PC-9 (cell line): ENCODE measurements at regions not wholly inside any gene's neighbourhood (a gene's known extent, or its start where the extent isn't known, plus 50 kb on each side); places are given as distances from the start of the nearest gene placed in this dataset.

ENCODE experiments used
- BruUV-seq: library from RNA; stranded (reverse); fragments of 400-500 nt; replicated peaks from 2 replicates; lab custom pipeline; 2021; lab: Mats Ljungman, UMichigan
- CTCF ChIA-PET: fragments of 300-600 bp; sonication (Branson Sonifier 250); formaldehyde crosslinking; loops from one replicate; lab custom pipeline; 2022; ENCODE audit warnings: antibody characterized with exemption; lab: Charles Lee
- POLR2A ChIA-PET: fragments of 300-600 bp; sonication (Branson Sonifier 250); formaldehyde crosslinking; loops from one replicate; lab custom pipeline; 2022; ENCODE audit warnings: antibody characterized with exemption; ENCODE audit not compliant: unreplicated experiment; lab: Charles Lee
- DNase-seq, 2 experiments: peaks; one replicate each; pipeline versions ENCODE4 v3.0.0 to v3.0.0-alpha.2; 2015 to 2022; ENCODE audit warnings: mixed read lengths in 1 of 2
- H2AFZ ChIP-seq: fragments of 200-600 bp; sonication (generic); 2 replicates; pipeline ENCODE4 v1.8.1; 2017; ENCODE audit warnings: antibody characterized with exemption
- H3F3A ChIP-seq: fragments of 200-600 bp; sonication (generic); 2 replicates; pipeline ENCODE4 v1.8.1; 2017; ENCODE audit warnings: antibody characterized with exemption, mild to moderate bottlenecking, low read depth; ENCODE audit not compliant: insufficient read depth
- H3K27ac ChIP-seq: fragments of 200-600 bp; sonication (generic); 2 replicates; pipeline ENCODE4 v1.6.1; 2016; ENCODE audit warnings: mixed run types
- H3K27me3 ChIP-seq: fragments of 200-600 bp; sonication (generic); 2 replicates; pipeline ENCODE4 v1.6.1; 2016; ENCODE audit warnings: low read depth, mixed run types; ENCODE audit not compliant: insufficient read depth
- H3K36me3 ChIP-seq: fragments of 200-600 bp; sonication (generic); 2 replicates; pipeline ENCODE4 v1.6.1; 2016; ENCODE audit warnings: low read depth, mixed run types
- H3K4me1 ChIP-seq: fragments of 200-600 bp; sonication (generic); replicated peaks from 2 replicates; pipeline ENCODE4 v1.6.1; 2016; ENCODE audit warnings: mixed run types; ENCODE audit not compliant: insufficient read depth
- H3K4me2 ChIP-seq: fragments of 200-600 bp; sonication (generic); 2 replicates; pipeline ENCODE4 v1.6.1; 2017; ENCODE audit warnings: mixed run types
- H3K4me3 ChIP-seq: fragments of 200-600 bp; sonication (generic); 2 replicates; pipeline ENCODE4 v1.6.1; 2016; ENCODE audit warnings: mixed run types
- H3K79me2 ChIP-seq: fragments of 200-600 bp; sonication (generic); 2 replicates; pipeline ENCODE4 v1.6.1; 2017; ENCODE audit warnings: low read depth, mixed run types
- H3K9me2 ChIP-seq: fragments of 200-600 bp; sonication (generic); 2 replicates; pipeline ENCODE4 v1.8.1; 2017; ENCODE audit warnings: mild to moderate bottlenecking; ENCODE audit not compliant: insufficient read depth
- H3K9me3 ChIP-seq: fragments of 200-600 bp; sonication (generic); 2 replicates; pipeline ENCODE4 v1.8.1; 2016; ENCODE audit warnings: low read depth; ENCODE audit not compliant: insufficient read depth
- H4K20me1 ChIP-seq: fragments of 200-600 bp; sonication (generic); 2 replicates; pipeline ENCODE4 v1.8.1; 2017; ENCODE audit not compliant: insufficient read depth
- CTCF ChIP-seq: fragments of 200-600 bp; sonication (generic); conservative IDR thresholded peaks from 2 replicates; pipeline ENCODE4 v1.6.1; 2017; ENCODE audit warnings: mixed run types, antibody characterized with exemption, mild to moderate bottlenecking, moderate library complexity
- EZH2 ChIP-seq: fragments of 200-600 bp; sonication (generic); IDR thresholded peaks from 2 replicates; pipeline ENCODE4 v1.8.0; 2017; ENCODE audit warnings: antibody characterized with exemption, low read depth
- intact Hi-C: fragments of 100-400 bp; cut with micrococcal nuclease; formaldehyde crosslinking; loops from one replicate; pipeline ENCODE4 v1.10.0; 2022; ENCODE audit not compliant: unreplicated experiment

- intact Hi-C loops = no loop called here
Measured at GRCh38 chr2:106026271-106027190, 167.6 kb downstream of the UXS1 start.

GRCh38 chr2:106025796-106026195 is 168.3 kb downstream of the UXS1 start:
- Histone ChIP-seq H3K36me3 (no peaks in the 10 kb centered on the region), H3K79me2 (no peaks in the 10 kb centered on the region), H2AFZ (no peak overlapping the region), H3K9me2 (no peaks in the 10 kb centered on the region), H3K4me3 (no peak overlapping the region), H3F3A (no peaks in the 10 kb centered on the region), H3K4me2 (no peak overlapping the region), H3K27me3 (no peaks in the 10 kb centered on the region; the same call in none of the 2 replicates), H3K27ac (no peak overlapping the region), H3K9me3 (no peaks in the 10 kb centered on the region), H4K20me1 (no peaks in the 10 kb centered on the region), H3K4me1 (no peaks in the 10 kb centered on the region; the same call in 1 of the 2 replicates)
- no peak for DNase-seq
- intact Hi-C loops = no loop called here
- no peak for TF ChIP-seq CTCF
- no peak for TF ChIP-seq EZH2
- BruUV-seq = no TSS peak
- ChIA-PET POLR2A (no interaction called here), CTCF (no interaction called here)

More at GRCh38 chr2:106026271-106027190, 167.6 kb downstream of the UXS1 start:
- H3K4me1 ChIP-seq = no peaks in the 10 kb centered on the region; the same call in 1 of the 2 replicates
- no peaks in the 10 kb centered on the region for H3K79me2 ChIP-seq
- ChIA-PET POLR2A (no interaction called here), CTCF (no interaction called here)
- BruUV-seq = no TSS peak
- no peaks in the 10 kb centered on the region for H3K9me2 ChIP-seq
- H3K36me3 ChIP-seq = no peaks in the 10 kb centered on the region
- no peak overlapping the region for H3K27ac ChIP-seq
- DNase-seq = no peak
- no peak overlapping the region for H2AFZ ChIP-seq
- H3F3A ChIP-seq = no peaks in the 10 kb centered on the region
- TF ChIP-seq EZH2 = no peak
- no peak for TF ChIP-seq CTCF
- H3K4me2 ChIP-seq = no peak overlapping the region
- H3K27me3 ChIP-seq = no peaks in the 10 kb centered on the region; the same call in 1 of the 2 replicates
- H3K4me3 ChIP-seq = no peak overlapping the region
- H4K20me1 ChIP-seq = no peaks in the 10 kb centered on the region
- H3K9me3 ChIP-seq = no peaks in the 10 kb centered on the region

- ChIA-PET POLR2A (no interaction called here), CTCF (interaction anchor here (0.5 kb wide), 1 partner anchor 67 kb away, joined by 3 read pairs; no protein-coding TSS in a partner anchor)
- Histone ChIP-seq H3K4me3 (no peak overlapping the region), H3F3A (no peaks in the 10 kb centered on the region), H3K79me2 (no peaks in the 10 kb centered on the region), H4K20me1 (no peaks in the 10 kb centered on the region), H3K36me3 (no peaks in the 10 kb centered on the region), H3K4me1 (no peaks in the 10 kb centered on the region), H3K9me2 (no peaks in the 10 kb centered on the region), H3K4me2 (no peak overlapping the region), H3K9me3 (no peaks in the 10 kb centered on the region), H3K27me3 (peaks cover 6% of the 10 kb centered on the region), H2AFZ (no peak overlapping the region), H3K27ac (no peak overlapping the region)
- no peak for TF ChIP-seq EZH2
- TF ChIP-seq CTCF = no peak
- intact Hi-C loops = no loop called here
- DNase-seq = no peak
- BruUV-seq = no TSS peak
Measured at GRCh38 chr2:106021662-106022028, 172.5 kb downstream of the UXS1 start.
